SU-DHL-6 (cell line): ENCODE measurements at regions not wholly inside any gene's neighbourhood (a gene's known extent, or its start where the extent isn't known, plus 50 kb on each side); places are given as distances from the start of the nearest gene placed in this dataset.

Experiments used
- H2AFZ ChIP-seq: fragments of 200-600 bp; sonication (generic); 2 replicates; pipeline ENCODE4 v1.6.1; 2014; ENCODE audit warnings: low read depth, mild to moderate bottlenecking, moderate library complexity, mixed read lengths, antibody characterized with exemption, low read length; ENCODE audit not compliant: severe bottlenecking
- H3F3A ChIP-seq: fragments of 200-600 bp; shearing (Covaris generic); 2 replicates; pipeline ENCODE4 v1.6.0; 2016; ENCODE audit warnings: antibody characterized with exemption, mild to moderate bottlenecking; ENCODE audit not compliant: insufficient read depth
- H3K27ac ChIP-seq: fragments of 200-600 bp; sonication (generic); 2 replicates; pipeline ENCODE4 v1.5.1; 2016; ENCODE audit warnings: low read depth, mild to moderate bottlenecking, low read length, moderate library complexity, mixed read lengths
- H3K27me3 ChIP-seq: fragments of 200-600 bp; sonication (generic), shearing (Covaris generic); 2 replicates; pipeline ENCODE4 v1.6.0; 2014; ENCODE audit warnings: mild to moderate bottlenecking, low read length
- H3K36me3 ChIP-seq: fragments of 200-600 bp; sonication (generic); 2 replicates; pipeline ENCODE4 v1.6.1; 2014; ENCODE audit warnings: mild to moderate bottlenecking, low read length, mixed read lengths
- H3K4me2 ChIP-seq: fragments of 300-600, 200-600 bp; shearing (Covaris generic), sonication (generic); 2 replicates; pipeline ENCODE4 v1.6.0; 2014; ENCODE audit warnings: low read length, low read depth, mild to moderate bottlenecking; ENCODE audit not compliant: poor library complexity, severe bottlenecking
- H3K4me3 ChIP-seq: fragments of 200-600 bp; sonication (generic); 2 replicates; pipeline ENCODE4 v1.5.1; 2014; ENCODE audit warnings: antibody characterized with exemption, low read length, mild to moderate bottlenecking, mixed read lengths; ENCODE audit not compliant: insufficient read depth, poor library complexity, severe bottlenecking
- H3K79me2 ChIP-seq: fragments of 200-600 bp; sonication (generic); 2 replicates; pipeline ENCODE4 v1.6.1; 2014; ENCODE audit warnings: mild to moderate bottlenecking, low read length, moderate library complexity; ENCODE audit not compliant: insufficient read depth
- H3K9ac ChIP-seq: fragments of 200-600 bp; sonication (generic); 2 replicates; pipeline ENCODE4 v1.7.0; 2014; ENCODE audit warnings: mild to moderate bottlenecking, low read length
- H3K9me2 ChIP-seq: fragments of 200-600 bp; sonication (generic); replicated peaks from 2 replicates; pipeline ENCODE4 v1.6.1; 2014; ENCODE audit warnings: low read length; ENCODE audit not compliant: insufficient read depth
- H3K9me3 ChIP-seq: fragments of 200-600 bp; sonication (generic); 2 replicates; pipeline ENCODE4 v1.6.1; 2014; ENCODE audit warnings: low read length, mixed read lengths; ENCODE audit not compliant: insufficient read depth
- H4K20me1 ChIP-seq: fragments of 200-600 bp; sonication (generic); 2 replicates; pipeline ENCODE4 v1.6.1; 2014; ENCODE audit warnings: low read depth, mild to moderate bottlenecking, antibody characterized with exemption, low read length, moderate library complexity, mixed read lengths
- CTCF ChIP-seq: fragments of 200-600 bp; sonication (generic); IDR thresholded peaks from one replicate; pipeline ENCODE4 v1.5.1; 2017; ENCODE audit warnings: antibody characterized with exemption, mild to moderate bottlenecking, low read length, moderate library complexity; ENCODE audit not compliant: insufficient read depth, poor library complexity, severe bottlenecking
- EZH2phosphoT487 ChIP-seq: fragments of 200-600 bp; sonication (generic), shearing (Covaris generic); conservative IDR thresholded peaks from 2 replicates; pipeline ENCODE4 v1.6.1; 2018; ENCODE audit warnings: mild to moderate bottlenecking, antibody characterized with exemption, low read length, moderate library complexity, mixed read lengths

GRCh38 chr1:195697130-195697529 is 911.1 kb downstream of the KCNT2 start:
- no peaks in the 10 kb centered on the region for H3K9me2 ChIP-seq
- no peaks in the 10 kb centered on the region for H3F3A ChIP-seq
- H2AFZ ChIP-seq, result peak overlapping the region; percentile 36
- TF ChIP-seq EZH2phosphoT487 (no peak), CTCF (no peak)
- no peak overlapping the region for H3K4me3 ChIP-seq
- no peaks in the 10 kb centered on the region for H3K9me3 ChIP-seq
- no peaks in the 10 kb centered on the region for H3K36me3 ChIP-seq
- H3K79me2 ChIP-seq, result no peaks in the 10 kb centered on the region
- no peaks in the 10 kb centered on the region for H4K20me1 ChIP-seq
- no peak overlapping the region for H3K27ac ChIP-seq
- no peak overlapping the region for H3K4me2 ChIP-seq
- H3K27me3 ChIP-seq, result no peaks in the 10 kb centered on the region
- no peak overlapping the region for H3K9ac ChIP-seq

GRCh38 chr1:195686764-195687163 is 921.5 kb downstream of the KCNT2 start:
- no peaks in the 10 kb centered on the region for H3F3A ChIP-seq
- H3K4me3 ChIP-seq, result no peak overlapping the region
- no peak overlapping the region for H3K9ac ChIP-seq
- no peak for TF ChIP-seq CTCF
- no peak for TF ChIP-seq EZH2phosphoT487
- no peaks in the 10 kb centered on the region for H3K9me3 ChIP-seq
- H2AFZ ChIP-seq, result no peak overlapping the region
- H4K20me1 ChIP-seq, result no peaks in the 10 kb centered on the region
- H3K27me3 ChIP-seq, result no peaks in the 10 kb centered on the region
- H3K79me2 ChIP-seq, result no peaks in the 10 kb centered on the region
- H3K27ac ChIP-seq, result no peak overlapping the region
- no peak overlapping the region for H3K4me2 ChIP-seq
- H3K9me2 ChIP-seq, result no peaks in the 10 kb centered on the region
- no peaks in the 10 kb centered on the region for H3K36me3 ChIP-seq

- no peak for TF ChIP-seq CTCF
- TF ChIP-seq EZH2phosphoT487, result no peak
- no peaks in the 10 kb centered on the region for H3K9me2 ChIP-seq
- H3K27me3 ChIP-seq, result no peaks in the 10 kb centered on the region
- H3K4me2 ChIP-seq, result no peak overlapping the region
- no peaks in the 10 kb centered on the region for H3K9me3 ChIP-seq
- H3F3A ChIP-seq, result no peaks in the 10 kb centered on the region
- H3K27ac ChIP-seq, result no peak overlapping the region
- no peaks in the 10 kb centered on the region for H4K20me1 ChIP-seq
- no peaks in the 10 kb centered on the region for H3K79me2 ChIP-seq
- peak overlapping the region; percentile 12 for H2AFZ ChIP-seq
- no peaks in the 10 kb centered on the region for H3K36me3 ChIP-seq
- H3K9ac ChIP-seq, result no peak overlapping the region
- no peak overlapping the region for H3K4me3 ChIP-seq
Observed at GRCh38 chr1:195664628-195665027, 943.6 kb downstream of the KCNT2 start.
